ENCODE measurements at regions not wholly inside any gene's neighbourhood (a gene's known extent, or its start where the extent isn't known, plus 50 kb on each side); places are given as distances from the start of the nearest gene placed in this dataset.

GRCh38 chr3:24582431-24583403 lies 88.1 kb upstream of the THRB start:
- H3K4me3 ChIP-seq (ENCODE audit: low read depth, low read length) = no peak overlapping the region
- no peak for DNase-seq (ENCODE audit: low read depth)
- TF ChIP-seq MAX (IDR thresholded peaks at IDR 0.05; ENCODE audit: low read depth, low read length) (no peak), CTCF (IDR thresholded peaks at IDR 0.05; ENCODE audit: low read depth, low read length) (no peak), MYC (IDR thresholded peaks at IDR 0.05; ENCODE audit: low read depth, low read length) (no peak), POLR2A (IDR thresholded peaks at IDR 0.05; ENCODE audit: extremely low read depth, insufficient read length) (no peak)

GRCh38 chr3:24586920-24587319 lies 92.3 kb upstream of the THRB start:
- DNase-seq (ENCODE audit: low read depth) = no peak
- H3K4me3 ChIP-seq (ENCODE audit: low read depth, low read length) = no peak overlapping the region
- TF ChIP-seq CTCF (IDR thresholded peaks at IDR 0.05; ENCODE audit: low read depth, low read length) = no peak
- TF ChIP-seq POLR2A (IDR thresholded peaks at IDR 0.05; ENCODE audit: extremely low read depth, insufficient read length) = no peak
- no peak for TF ChIP-seq MAX (IDR thresholded peaks at IDR 0.05; ENCODE audit: low read depth, low read length)
- no peak for TF ChIP-seq MYC (IDR thresholded peaks at IDR 0.05; ENCODE audit: low read depth, low read length)

- no peak overlapping the region for H3K4me3 ChIP-seq (ENCODE audit: low read depth, low read length)
- DNase-seq (ENCODE audit: low read depth) = no peak
- no peak for TF ChIP-seq POLR2A (IDR thresholded peaks at IDR 0.05; ENCODE audit: extremely low read depth, insufficient read length)
- no peak for TF ChIP-seq MYC (IDR thresholded peaks at IDR 0.05; ENCODE audit: low read depth, low read length)
- no peak for TF ChIP-seq CTCF (IDR thresholded peaks at IDR 0.05; ENCODE audit: low read depth, low read length)
- no peak for TF ChIP-seq MAX (IDR thresholded peaks at IDR 0.05; ENCODE audit: low read depth, low read length)
These were observed 94.2 kb upstream of the THRB start for GRCh38 chr3:24588629-24589512.

- TF ChIP-seq MYC (IDR thresholded peaks at IDR 0.05; ENCODE audit: low read depth, low read length) = no peak
- no peak for TF ChIP-seq CTCF (IDR thresholded peaks at IDR 0.05; ENCODE audit: low read depth, low read length)
- TF ChIP-seq MAX (IDR thresholded peaks at IDR 0.05; ENCODE audit: low read depth, low read length) = no peak
- TF ChIP-seq POLR2A (IDR thresholded peaks at IDR 0.05; ENCODE audit: extremely low read depth, insufficient read length) = no peak
- DNase-seq (ENCODE audit: low read depth) = no peak
These were observed 94.8 kb upstream of the THRB start for GRCh38 chr3:24589513-24589851.

GRCh38 chr3:24589931-24590880 lies 95.6 kb upstream of the THRB start:
- no peak overlapping the region for H3K4me3 ChIP-seq (ENCODE audit: low read depth, low read length)
- DNase-seq (ENCODE audit: low read depth) = no peak
- TF ChIP-seq POLR2A (IDR thresholded peaks at IDR 0.05; ENCODE audit: extremely low read depth, insufficient read length) (no peak), CTCF (IDR thresholded peaks at IDR 0.05; ENCODE audit: low read depth, low read length) (no peak), MAX (IDR thresholded peaks at IDR 0.05; ENCODE audit: low read depth, low read length) (no peak), MYC (IDR thresholded peaks at IDR 0.05; ENCODE audit: low read depth, low read length) (no peak)

More at GRCh38 chr3:24589513-24589851, 94.8 kb upstream of the THRB start:
- H3K4me3 ChIP-seq (ENCODE audit: low read depth, low read length) = no peak overlapping the region

Data from NB4 (cell line).